ENCODE measurements at regions not wholly inside any gene's neighbourhood (a gene's known extent, or its start where the extent isn't known, plus 50 kb on each side); places are given as distances from the start of the nearest gene placed in this dataset.
A peak's percentile ranks its signal among the peaks of the same experiment; 100 is the strongest.

DNA sequence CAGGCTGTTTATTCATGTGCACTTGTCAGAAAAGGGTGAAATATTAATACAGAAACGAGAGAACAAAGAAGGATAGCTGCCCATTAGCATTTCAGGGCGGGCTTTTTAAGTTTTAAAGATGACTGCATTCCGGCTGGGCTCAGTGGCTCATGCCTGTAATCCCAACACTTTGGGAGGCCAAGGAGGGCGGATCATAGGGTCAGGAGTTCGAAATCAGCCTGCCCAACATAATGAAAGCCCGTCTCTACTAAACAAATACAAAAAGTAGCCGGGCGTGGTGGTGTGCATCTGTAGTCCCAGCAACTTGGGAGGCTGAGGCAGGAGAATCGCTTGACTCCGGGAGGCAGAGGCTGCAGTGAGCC is 130.5 kb downstream of the HFE start:
- H3K4me3 ChIP-seq (ENCODE audit: low read depth, poor library complexity, severe bottlenecking), result no peak overlapping the region
- TF ChIP-seq, protein P1, sequence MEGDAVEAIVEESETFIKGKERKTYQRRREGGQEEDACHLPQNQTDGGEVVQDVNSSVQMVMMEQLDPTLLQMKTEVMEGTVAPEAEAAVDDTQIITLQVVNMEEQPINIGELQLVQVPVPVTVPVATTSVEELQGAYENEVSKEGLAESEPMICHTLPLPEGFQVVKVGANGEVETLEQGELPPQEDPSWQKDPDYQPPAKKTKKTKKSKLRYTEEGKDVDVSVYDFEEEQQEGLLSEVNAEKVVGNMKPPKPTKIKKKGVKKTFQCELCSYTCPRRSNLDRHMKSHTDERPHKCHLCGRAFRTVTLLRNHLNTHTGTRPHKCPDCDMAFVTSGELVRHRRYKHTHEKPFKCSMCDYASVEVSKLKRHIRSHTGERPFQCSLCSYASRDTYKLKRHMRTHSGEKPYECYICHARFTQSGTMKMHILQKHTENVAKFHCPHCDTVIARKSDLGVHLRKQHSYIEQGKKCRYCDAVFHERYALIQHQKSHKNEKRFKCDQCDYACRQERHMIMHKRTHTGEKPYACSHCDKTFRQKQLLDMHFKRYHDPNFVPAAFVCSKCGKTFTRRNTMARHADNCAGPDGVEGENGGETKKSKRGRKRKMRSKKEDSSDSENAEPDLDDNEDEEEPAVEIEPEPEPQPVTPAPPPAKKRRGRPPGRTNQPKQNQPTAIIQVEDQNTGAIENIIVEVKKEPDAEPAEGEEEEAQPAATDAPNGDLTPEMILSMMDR (IDR thresholded peaks at IDR 0.05), result no peak
- TF ChIP-seq POLR2A (IDR thresholded peaks at IDR 0.05), result no peak
- DNase-seq (ENCODE audit: low spot score in 2 of 2), result no peak
- intact Hi-C loops (cut with DNase I; ENCODE audit: low total_unique reads), result no loop called here
- 14 to 19% methylated on average over 10 of the region's 10 CpGs for WGBS, 2 donors

DNA sequence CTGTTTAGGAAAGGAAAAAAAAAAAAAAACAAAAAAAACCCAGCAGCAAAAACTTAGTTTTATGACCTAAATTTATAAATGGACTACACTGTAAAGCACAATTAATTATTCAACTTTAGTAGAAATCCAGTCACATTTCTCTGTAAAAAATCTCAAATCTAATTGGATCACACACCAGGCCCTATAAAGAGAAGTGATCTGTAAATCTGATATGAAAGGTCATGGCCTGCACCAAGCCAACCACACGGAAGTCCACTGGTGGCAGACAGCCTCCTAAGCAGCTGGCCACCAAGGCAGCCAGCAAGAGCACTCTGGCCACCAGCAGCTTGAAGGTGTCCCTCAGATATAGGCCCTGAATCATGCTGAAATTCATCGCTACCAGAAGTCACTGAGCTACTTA is 131.6 kb downstream of the HFE start:
- H3K4me3 ChIP-seq (ENCODE audit: low read depth, poor library complexity, severe bottlenecking), result no peak overlapping the region
- TF ChIP-seq POLR2A (IDR thresholded peaks at IDR 0.05), result no peak
- TF ChIP-seq, protein P1 (IDR thresholded peaks at IDR 0.05), result no peak
- intact Hi-C loops (cut with DNase I; ENCODE audit: low total_unique reads), result no loop called here
- 94 to 95% methylated on average over 2 of the region's 2 CpGs for WGBS, 2 donors
- DNase-seq (ENCODE audit: low spot score in 2 of 2), result no peak

DNA sequence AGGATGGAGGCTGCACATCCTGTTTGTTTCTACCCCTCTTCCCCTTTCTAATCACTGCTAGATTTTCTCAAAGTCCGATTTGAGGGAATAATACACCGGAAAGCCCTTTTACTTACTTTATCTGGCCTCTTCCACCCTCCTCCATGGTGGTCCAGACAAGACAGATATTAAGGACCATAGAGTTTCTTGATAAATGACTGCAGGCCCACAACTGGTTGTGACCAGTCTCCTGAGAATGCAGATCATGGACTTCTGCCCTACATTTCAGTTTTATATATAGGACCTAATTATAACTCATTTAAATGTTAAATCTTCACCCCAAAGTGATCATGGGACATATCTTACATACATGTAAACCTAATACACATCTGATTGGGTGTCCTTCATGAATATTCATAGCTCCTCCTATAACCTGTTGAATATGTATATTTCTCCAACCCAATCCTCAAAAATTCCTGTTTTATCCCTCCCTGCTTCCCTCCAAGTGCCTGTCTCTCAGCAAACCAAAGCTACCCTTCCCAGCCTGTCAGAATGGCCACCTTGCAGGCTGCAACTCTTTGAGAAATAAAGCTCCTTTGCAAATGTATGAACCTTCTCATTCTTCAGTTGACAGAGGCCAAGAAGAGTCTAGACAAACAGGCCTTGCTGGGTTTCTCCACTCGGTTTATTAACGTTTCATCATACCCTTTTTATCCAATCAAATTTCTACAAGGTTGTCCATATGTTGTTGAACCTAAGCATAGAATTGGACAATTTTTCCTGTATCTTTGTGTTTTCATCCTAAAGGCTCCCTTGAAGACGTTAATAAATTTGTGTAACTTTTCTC is 133.1 kb downstream of the HFE start:
- intact Hi-C loops (cut with DNase I; ENCODE audit: low total_unique reads), result no loop called here
- TF ChIP-seq, protein P1 (IDR thresholded peaks at IDR 0.05), result no peak
- no peak for TF ChIP-seq POLR2A (IDR thresholded peaks at IDR 0.05)
- DNase-seq (ENCODE audit: low spot score in 2 of 2), result no peak
- WGBS, 2 donors, result 75 to 90% methylated on average over 5 of the region's 5 CpGs
- no peak overlapping the region for H3K4me3 ChIP-seq (ENCODE audit: low read depth, poor library complexity, severe bottlenecking)

DNA sequence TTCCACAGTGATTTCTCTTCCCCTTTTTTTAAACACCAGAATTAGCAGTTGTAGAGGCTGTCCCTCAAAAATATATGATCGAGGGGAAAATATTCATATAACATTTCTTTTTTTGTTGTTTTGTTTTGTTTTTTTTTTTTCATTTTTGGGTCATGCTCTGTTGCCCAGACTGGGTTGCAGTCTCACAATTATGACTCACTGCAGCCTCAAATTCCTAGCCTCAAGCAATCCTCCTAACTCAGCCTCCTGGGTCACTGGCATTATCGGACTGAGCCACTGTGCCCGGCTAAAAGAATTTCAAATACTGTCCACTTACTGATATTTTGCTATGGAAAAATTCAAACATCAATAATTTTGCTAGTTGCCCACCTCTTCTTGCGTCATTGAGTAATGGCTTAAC is 134.0 kb downstream of the HFE start:
- WGBS, 2 donors, result 95 to 97% methylated on average over 4 of the region's 4 CpGs
- intact Hi-C loops (cut with DNase I; ENCODE audit: low total_unique reads), result no loop called here
- H3K4me3 ChIP-seq (ENCODE audit: low read depth, poor library complexity, severe bottlenecking), result no peak overlapping the region
- no peak for DNase-seq (ENCODE audit: low spot score in 2 of 2)
- TF ChIP-seq POLR2A (IDR thresholded peaks at IDR 0.05), result no peak
- TF ChIP-seq, protein P1 (IDR thresholded peaks at IDR 0.05), result no peak

DNA sequence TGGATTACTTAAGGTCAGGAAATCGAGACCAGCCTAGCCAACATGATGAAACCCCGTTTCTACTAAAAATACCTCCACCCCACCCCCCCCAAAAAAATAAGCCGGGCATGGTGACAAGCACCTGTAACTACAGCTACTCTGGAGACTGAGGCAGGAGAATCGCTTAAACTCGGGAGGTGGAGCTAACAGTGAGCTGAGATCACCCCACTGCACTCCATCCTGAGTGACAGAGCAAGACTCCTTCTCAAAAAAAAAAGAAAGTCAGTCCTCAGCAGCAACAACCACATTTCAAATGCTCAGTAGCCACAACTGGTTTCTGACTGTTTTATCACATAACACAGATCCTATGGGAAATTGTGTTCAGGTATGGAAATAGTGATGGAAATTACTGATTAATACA is 135.3 kb downstream of the HFE start:
- no peak overlapping the region for H3K4me3 ChIP-seq (ENCODE audit: low read depth, poor library complexity, severe bottlenecking)
- TF ChIP-seq, protein P1 (IDR thresholded peaks at IDR 0.05), result no peak
- TF ChIP-seq POLR2A (IDR thresholded peaks at IDR 0.05), result no peak
- intact Hi-C loops (cut with DNase I; ENCODE audit: low total_unique reads), result no loop called here
- no peak for DNase-seq (ENCODE audit: low spot score in 2 of 2)
- 32 to 40% methylated on average over 5 of the region's 5 CpGs for WGBS, 2 donors

DNA sequence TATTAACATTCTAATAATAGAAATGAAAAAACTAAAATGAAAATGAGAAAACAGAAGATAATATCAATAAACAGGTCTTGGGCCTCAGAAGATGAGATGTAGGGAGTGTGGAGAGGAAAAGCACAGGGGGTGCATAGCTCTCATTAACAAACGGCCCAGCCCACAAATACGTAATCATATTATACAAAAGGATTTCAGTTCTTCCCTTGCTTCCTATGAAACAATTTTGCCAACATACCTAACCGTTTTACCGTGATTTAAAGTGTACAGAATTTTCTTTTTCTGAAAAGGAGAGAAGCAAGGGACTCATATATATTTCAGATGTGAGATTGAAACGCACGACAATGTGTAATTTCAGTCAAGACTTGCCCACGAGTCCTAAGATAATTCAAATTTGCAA is 136.0 kb downstream of the HFE start:
- TF ChIP-seq, protein P1 (IDR thresholded peaks at IDR 0.05), result no peak
- TF ChIP-seq POLR2A (IDR thresholded peaks at IDR 0.05), result no peak
- no peak for DNase-seq (ENCODE audit: low spot score in 2 of 2)
- intact Hi-C loops (cut with DNase I; ENCODE audit: low total_unique reads), result no loop called here
- peak overlapping the region; percentile 28 for H3K4me3 ChIP-seq (ENCODE audit: low read depth, poor library complexity, severe bottlenecking)
- 2 to 3% methylated on average over 7 of the region's 7 CpGs for WGBS, 2 donors
